Adrenal gland (tissue), 5 donors: ENCODE measurements at regions not wholly inside any gene's neighbourhood (a gene's known extent, or its start where the extent isn't known, plus 50 kb on each side); places are given as distances from the start of the nearest gene placed in this dataset.

Experiments
- POLR2A ChIP-seq, 2 donors: fragments of 450-650 bp; IDR thresholded peaks; one replicate each; pipeline ENCODE4 v1.6.1; 2017; ENCODE audit warnings: antibody characterized with exemption in 2 of 2, mild to moderate bottlenecking in 2 of 2, moderate library complexity in 1 of 2
- TF ChIP-seq, protein P1 (sequence below), 6 experiments: fragments of 450-650 bp in 4 of 6; fragments of 200-600 bp in 2 of 6; sonication (generic) in 1 of 6; IDR thresholded peaks; 1 replicate in 5 of 6; 2 replicates in 1 of 6; pipeline versions ENCODE4 v1.5.1 to v1.8.0; 2016 to 2021; ENCODE audit warnings: antibody characterized with exemption in 6 of 6, mild to moderate bottlenecking in 2 of 6, moderate library complexity in 1 of 6
- donor health status: DM: no; HTN: no; CAD: no.

DNA sequence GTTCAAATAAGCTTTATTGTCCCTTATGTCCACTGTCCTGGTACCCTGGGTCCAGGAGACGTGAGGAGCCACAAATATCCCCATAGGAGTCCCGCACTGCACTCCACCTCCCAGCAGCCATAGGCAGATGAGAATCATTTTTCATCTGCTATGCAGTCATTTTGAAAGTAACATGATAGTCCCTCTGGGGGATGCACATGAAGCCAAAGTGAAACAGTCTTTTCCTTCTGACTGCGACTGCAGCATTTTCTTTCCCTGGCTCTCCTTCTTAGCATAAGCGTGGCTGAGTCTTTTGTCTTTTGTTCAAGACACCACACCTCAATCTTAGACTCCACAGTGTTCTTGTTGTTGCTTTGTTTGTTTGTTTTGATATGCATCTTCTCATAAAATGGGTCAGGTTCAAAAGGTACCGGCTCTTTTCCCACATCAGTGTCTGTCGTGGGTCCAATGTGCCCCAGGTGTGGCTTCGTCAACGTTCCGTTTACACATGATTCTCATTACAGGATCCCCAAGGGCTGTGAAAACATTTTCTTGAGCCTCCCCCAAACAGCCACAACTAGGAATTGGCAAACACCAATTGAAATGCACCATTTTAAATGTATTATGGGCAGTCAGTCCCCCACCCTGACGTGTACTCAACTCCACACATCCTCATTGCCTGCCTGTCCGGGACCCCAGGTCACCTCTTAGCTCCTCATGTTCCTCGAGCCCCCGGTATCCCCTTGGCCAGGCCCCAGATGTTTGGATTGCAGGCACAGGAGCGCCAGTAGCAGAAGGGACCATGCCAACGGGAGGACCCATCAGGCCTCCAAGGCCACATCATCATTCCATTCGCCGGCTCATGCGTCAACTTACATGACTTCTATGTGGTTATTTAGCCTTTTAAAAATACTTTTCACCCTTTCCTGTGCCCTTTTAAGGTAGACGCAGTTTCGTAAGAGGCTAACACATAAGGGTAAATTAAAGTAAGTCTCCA is 237.8 kb upstream of the DAPK1 start:
- TF ChIP-seq, protein P1, sequence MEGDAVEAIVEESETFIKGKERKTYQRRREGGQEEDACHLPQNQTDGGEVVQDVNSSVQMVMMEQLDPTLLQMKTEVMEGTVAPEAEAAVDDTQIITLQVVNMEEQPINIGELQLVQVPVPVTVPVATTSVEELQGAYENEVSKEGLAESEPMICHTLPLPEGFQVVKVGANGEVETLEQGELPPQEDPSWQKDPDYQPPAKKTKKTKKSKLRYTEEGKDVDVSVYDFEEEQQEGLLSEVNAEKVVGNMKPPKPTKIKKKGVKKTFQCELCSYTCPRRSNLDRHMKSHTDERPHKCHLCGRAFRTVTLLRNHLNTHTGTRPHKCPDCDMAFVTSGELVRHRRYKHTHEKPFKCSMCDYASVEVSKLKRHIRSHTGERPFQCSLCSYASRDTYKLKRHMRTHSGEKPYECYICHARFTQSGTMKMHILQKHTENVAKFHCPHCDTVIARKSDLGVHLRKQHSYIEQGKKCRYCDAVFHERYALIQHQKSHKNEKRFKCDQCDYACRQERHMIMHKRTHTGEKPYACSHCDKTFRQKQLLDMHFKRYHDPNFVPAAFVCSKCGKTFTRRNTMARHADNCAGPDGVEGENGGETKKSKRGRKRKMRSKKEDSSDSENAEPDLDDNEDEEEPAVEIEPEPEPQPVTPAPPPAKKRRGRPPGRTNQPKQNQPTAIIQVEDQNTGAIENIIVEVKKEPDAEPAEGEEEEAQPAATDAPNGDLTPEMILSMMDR (IDR thresholded peaks at IDR 0.05), result no peak
- TF ChIP-seq POLR2A (IDR thresholded peaks at IDR 0.05), result no peak
